Esophagus muscularis mucosa (tissue), 4 donors: ENCODE measurements at regions not wholly inside any gene's neighbourhood (a gene's known extent, or its start where the extent isn't known, plus 50 kb on each side); places are given as distances from the start of the nearest gene placed in this dataset.

ENCODE experiments used
- DNase-seq: peaks from one replicate; pipeline ENCODE4 v3.0.0-alpha.2; 2017; ENCODE audit errors: extremely low spot score
- H3K27ac ChIP-seq, 4 donors: fragments of 200-600 bp; sonication (generic); replicated peaks in 1 of 4; 1 replicate in 3 of 4; 2 replicates in 1 of 4; pipeline ENCODE4 v1.5.1; 2016 to 2019; ENCODE audit warnings: mild to moderate bottlenecking in 1 of 4
- H3K27me3 ChIP-seq, 4 donors: fragments of 200-600 bp; sonication (generic); one replicate each; pipeline versions ENCODE4 v1.5.1 to v1.6.0; 2016 to 2019
- H3K36me3 ChIP-seq, 4 donors: fragments of 200-600 bp; sonication (generic); one replicate each; pipeline ENCODE4 v1.5.1; 2016 to 2019
- H3K4me1 ChIP-seq, 4 donors: fragments of 200-600 bp; sonication (generic); one replicate each; pipeline ENCODE4 v1.5.1; 2016 to 2019
- H3K4me3 ChIP-seq, 4 donors: fragments of 200-600 bp; sonication (generic); 1 replicate in 2 of 4; 2 replicates in 2 of 4; pipeline ENCODE4 v1.5.1; 2016 to 2019; ENCODE audit warnings: mild to moderate bottlenecking in 4 of 4, moderate library complexity in 1 of 4
- H3K9me3 ChIP-seq, 4 donors: fragments of 200-600 bp; sonication (generic); 1 replicate in 3 of 4; 2 replicates in 1 of 4; pipeline ENCODE4 v1.5.1; 2016 to 2019
- CTCF ChIP-seq, 3 experiments: fragments of 200-600 bp in 2 of 3; fragments of 450-650 bp in 1 of 3; sonication (generic) in 2 of 3; IDR thresholded peaks; one replicate each; pipeline ENCODE4 v1.5.1; 2017 to 2019; ENCODE audit warnings: antibody characterized with exemption in 3 of 3, mild to moderate bottlenecking in 2 of 3, moderate library complexity in 1 of 3
- EP300 ChIP-seq: sonication (generic); formaldehyde crosslinking; IDR thresholded peaks from one replicate; pipeline ENCODE4 v1.6.1; 2017; ENCODE audit warnings: antibody characterized with exemption
- POLR2A ChIP-seq: fragments of 450-650 bp; IDR thresholded peaks from one replicate; pipeline ENCODE4 v1.6.1; 2017; ENCODE audit warnings: antibody characterized with exemption, moderate library complexity, mild to moderate bottlenecking, low read depth
- POLR2AphosphoS5 ChIP-seq, 2 donors: sonication (generic); formaldehyde crosslinking; IDR thresholded peaks; one replicate each; pipeline ENCODE4 v1.6.1; 2017; ENCODE audit warnings: antibody characterized with exemption in 2 of 2
- WGBS: methylation state at CpG from one replicate; pipeline ENCODE4 v1.1.5; 2018; 5-methylcytosine and 5-hydroxymethylcytosine counted together
- intact Hi-C: fragments of 100-400 bp; cut with DNase I; formaldehyde crosslinking; loops from one replicate; pipeline ENCODE4 v1.15.1; 2023

DNA sequence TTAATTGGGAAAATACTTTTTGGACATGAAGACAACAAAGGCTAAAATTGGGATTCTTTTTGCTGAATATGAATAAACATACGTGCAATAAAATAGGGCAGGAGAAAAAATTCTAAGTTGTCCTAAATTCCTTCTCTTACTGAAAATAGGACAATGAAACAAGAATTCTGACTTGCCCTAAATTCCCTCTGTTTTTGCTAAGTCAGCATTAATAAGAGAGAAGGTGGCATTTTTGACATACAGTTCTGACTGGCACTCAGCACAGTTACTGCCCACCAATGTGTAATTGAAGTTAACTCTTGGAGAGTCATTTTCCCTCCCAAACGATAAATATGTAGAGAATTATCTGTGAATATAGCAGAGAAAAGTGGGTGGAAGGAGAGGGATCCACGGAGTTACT is 1021.1 kb upstream of the CDH8 start:
- 77% methylated on average over 3 of the region's 3 CpGs for WGBS
- DNase-seq = no peak
- no peaks in the 10 kb centered on the region for H3K36me3 ChIP-seq
- no peak overlapping the region for H3K4me3 ChIP-seq
- intact Hi-C loops = no loop called here
- no peak overlapping the region for H3K27ac ChIP-seq
- no peaks in the 10 kb centered on the region for H3K4me1 ChIP-seq
- no peak for TF ChIP-seq CTCF (IDR thresholded peaks at IDR 0.05)
- TF ChIP-seq EP300 = no peak
- no peak for TF ChIP-seq POLR2A
- peaks cover 0 to 7% (median 0%) of the 10 kb centered on the region in 4 donors for H3K9me3 ChIP-seq
- no peaks in the 10 kb centered on the region for H3K27me3 ChIP-seq

GRCh38 chr16:63050391-63050790 is 1014.2 kb upstream of the CDH8 start:
- 100% methylated on average over 1 of the region's 1 CpG for WGBS

DNA sequence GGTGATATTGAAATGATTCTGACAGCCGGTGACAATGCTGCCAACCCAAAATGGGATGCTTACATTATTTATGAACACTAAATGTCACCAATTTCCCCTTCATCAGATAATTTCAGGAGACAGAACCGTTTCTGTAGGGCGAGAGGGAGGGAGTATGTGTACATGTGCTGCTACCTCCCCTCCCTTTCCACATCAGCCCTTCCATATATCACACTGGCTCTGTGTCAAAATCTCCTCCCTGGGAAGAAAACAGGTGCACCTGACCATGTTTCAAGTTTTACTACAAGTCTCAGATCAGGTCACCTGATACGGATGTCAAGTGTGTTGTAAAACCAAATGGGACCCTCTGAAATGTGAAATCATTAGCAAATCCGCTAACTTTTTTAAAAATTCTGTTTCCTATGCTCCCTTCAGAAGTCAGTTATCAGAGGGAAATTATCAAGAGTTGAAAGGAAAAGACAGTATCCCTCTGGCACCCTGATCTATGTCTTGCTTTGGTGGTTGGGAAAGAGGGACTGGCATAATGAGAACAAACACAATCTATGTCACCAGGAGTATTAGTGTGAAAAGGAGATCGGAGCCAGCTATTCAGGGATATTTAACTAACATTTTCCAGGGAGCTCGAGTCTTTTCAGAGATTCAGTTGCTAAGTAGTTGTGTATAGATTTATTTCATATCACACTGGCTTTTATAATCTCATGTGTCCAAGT is 1002.3 kb upstream of the CDH8 start:
- H3K9me3 ChIP-seq = no peaks in the 10 kb centered on the region
- TF ChIP-seq CTCF (IDR thresholded peaks at IDR 0.05) (no peak), EP300 (no peak), POLR2A (no peak), POLR2AphosphoS5 (IDR thresholded peaks at IDR 0.05) (no peak)
- H3K4me1 ChIP-seq = peaks cover 0 to 14% (median 2%) of the 10 kb centered on the region in 4 donors
- no peak for DNase-seq
- no peak overlapping the region for H3K4me3 ChIP-seq
- H3K36me3 ChIP-seq = no peaks in the 10 kb centered on the region
- intact Hi-C loops = no loop called here
- H3K27me3 ChIP-seq = no peaks in the 10 kb centered on the region
- H3K27ac ChIP-seq = no peak overlapping the region
- 61% methylated on average over 7 of the region's 7 CpGs for WGBS

More at GRCh38 chr16:63050391-63050790, 1014.2 kb upstream of the CDH8 start:
- TF ChIP-seq POLR2A (no peak), EP300 (no peak), POLR2AphosphoS5 (IDR thresholded peaks at IDR 0.05) (no peak), CTCF (IDR thresholded peaks at IDR 0.05) (no peak)
- Histone ChIP-seq H3K36me3 (no peaks in the 10 kb centered on the region), H3K4me1 (no peaks in the 10 kb centered on the region), H3K27me3 (no peaks in the 10 kb centered on the region), H3K4me3 (no peak overlapping the region), H3K9me3 (no peaks in the 10 kb centered on the region), H3K27ac (no peak overlapping the region)
- DNase-seq = no peak
- intact Hi-C loops = no loop called here

- 18% methylated on average over 1 of the region's 1 CpG for WGBS
Observed at GRCh38 chr16:63037761-63038396, 1001.6 kb upstream of the CDH8 start.

More at GRCh38 chr16:63037761-63038396, 1001.6 kb upstream of the CDH8 start:
- Histone ChIP-seq H3K27me3 (no peaks in the 10 kb centered on the region), H3K36me3 (no peaks in the 10 kb centered on the region), H3K4me3 (no peak overlapping the region), H3K27ac (no peak overlapping the region), H3K9me3 (no peaks in the 10 kb centered on the region), H3K4me1 (peaks cover 0 to 14% (median 2%) of the 10 kb centered on the region in 4 donors)
- DNase-seq = no peak
- TF ChIP-seq CTCF (IDR thresholded peaks at IDR 0.05) (no peak), POLR2A (no peak), EP300 (no peak), POLR2AphosphoS5 (IDR thresholded peaks at IDR 0.05) (no peak)
- intact Hi-C loops = no loop called here
